Activated T-cell treated with anti-CD3 and anti-CD28 coated beads, Interleukin-2, amount 50 U/mL, for 24 hours (primary cell): ENCODE measurements at regions not wholly inside any gene's neighbourhood (a gene's known extent, or its start where the extent isn't known, plus 50 kb on each side); places are given as distances from the start of the nearest gene placed in this dataset.

Experiments
- DNase-seq: peaks from one replicate; pipeline ENCODE4 v3.0.0-alpha.2; 2020
- H3K27ac Mint-ChIP-seq: 2 replicates; pipeline ENCODE4 v1.8.0; 2020; ENCODE audit warnings: mild to moderate bottlenecking, mixed read lengths
- H3K27me3 Mint-ChIP-seq: 2 replicates; pipeline ENCODE4 v1.8.0; 2020; ENCODE audit warnings: mixed read lengths
- H3K36me3 Mint-ChIP-seq: 2 replicates; pipeline ENCODE4 v1.8.0; 2020; ENCODE audit warnings: low read depth, mixed read lengths
- H3K4me1 Mint-ChIP-seq: 2 replicates; pipeline ENCODE4 v1.8.0; 2020; ENCODE audit warnings: low read depth, mixed read lengths
- H3K4me3 Mint-ChIP-seq: 2 replicates; pipeline ENCODE4 v1.8.0; 2020; ENCODE audit warnings: mild to moderate bottlenecking, moderate library complexity, mixed read lengths
- H3K9me3 Mint-ChIP-seq: 2 replicates; pipeline ENCODE4 v1.8.0; 2020; ENCODE audit warnings: mixed read lengths

DNA sequence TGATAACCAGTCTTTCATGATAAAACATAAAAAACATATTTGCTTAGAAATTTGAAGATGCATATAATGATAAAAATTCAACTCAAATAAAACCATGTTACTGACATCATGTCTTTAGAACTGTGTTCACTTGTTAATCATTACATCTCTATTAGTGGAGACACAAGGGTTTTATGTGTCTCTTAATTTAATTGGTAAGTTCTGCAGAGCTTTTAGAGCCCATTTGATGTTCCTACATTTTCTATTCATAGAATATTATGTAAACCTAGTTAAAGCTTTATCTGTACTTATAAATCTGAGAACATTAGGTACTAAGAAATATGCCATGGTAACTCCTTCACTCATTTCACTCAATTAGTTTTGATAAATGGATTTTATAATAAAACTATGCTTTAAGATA, 285.4 kb downstream of the SLCO4C1 start:
- Mint-ChIP-seq H3K27me3 (no peaks in the 10 kb centered on the region), H3K4me3 (no peak overlapping the region), H3K27ac (no peak overlapping the region), H3K4me1 (no peaks in the 10 kb centered on the region), H3K36me3 (no peaks in the 10 kb centered on the region), H3K9me3 (no peaks in the 10 kb centered on the region)
- no peak for DNase-seq

GRCh38 chr5:101997235-101997634, 298.8 kb downstream of the SLCO4C1 start:
- Mint-ChIP-seq H3K9me3 (no peaks in the 10 kb centered on the region), H3K27me3 (no peaks in the 10 kb centered on the region), H3K27ac (no peak overlapping the region), H3K36me3 (no peaks in the 10 kb centered on the region), H3K4me1 (no peaks in the 10 kb centered on the region), H3K4me3 (no peak overlapping the region)
- no peak for DNase-seq

DNA sequence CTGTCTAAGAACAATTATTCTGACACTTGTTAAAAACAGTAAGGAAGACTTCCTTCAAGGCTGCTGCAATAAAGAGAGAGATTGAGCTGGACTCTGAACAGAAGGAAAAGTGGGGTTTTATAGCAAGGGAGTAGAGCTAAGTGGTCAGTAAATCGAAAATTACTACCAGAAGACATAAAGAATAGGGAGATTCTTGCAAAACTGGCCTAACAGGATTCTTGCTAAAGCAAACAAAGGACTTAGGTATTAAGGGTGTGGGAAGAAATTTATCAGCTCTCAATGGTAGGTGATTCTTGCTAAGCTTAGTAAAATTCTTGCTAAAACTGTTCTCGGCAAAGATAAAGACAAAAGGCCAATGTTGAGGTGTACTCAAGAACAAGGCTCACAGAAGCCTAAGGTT, 300.5 kb downstream of the SLCO4C1 start:
- Mint-ChIP-seq H3K4me3 (no peak overlapping the region), H3K36me3 (no peaks in the 10 kb centered on the region), H3K4me1 (no peaks in the 10 kb centered on the region), H3K27me3 (no peaks in the 10 kb centered on the region), H3K9me3 (no peaks in the 10 kb centered on the region), H3K27ac (no peak overlapping the region)
- DNase-seq = no peak

GRCh38 chr5:101991486-101991885, 304.6 kb downstream of the SLCO4C1 start:
- Mint-ChIP-seq H3K27ac (no peak overlapping the region), H3K4me1 (no peaks in the 10 kb centered on the region), H3K4me3 (no peak overlapping the region), H3K36me3 (no peaks in the 10 kb centered on the region), H3K27me3 (no peaks in the 10 kb centered on the region), H3K9me3 (no peaks in the 10 kb centered on the region)
- no peak for DNase-seq

- Mint-ChIP-seq H3K27me3 (no peaks in the 10 kb centered on the region), H3K4me1 (no peaks in the 10 kb centered on the region), H3K4me3 (no peak overlapping the region), H3K27ac (no peak overlapping the region), H3K9me3 (no peaks in the 10 kb centered on the region), H3K36me3 (no peaks in the 10 kb centered on the region)
- DNase-seq = no peak
Observed at GRCh38 chr5:101989659-101990058, 306.4 kb downstream of the SLCO4C1 start.

DNA sequence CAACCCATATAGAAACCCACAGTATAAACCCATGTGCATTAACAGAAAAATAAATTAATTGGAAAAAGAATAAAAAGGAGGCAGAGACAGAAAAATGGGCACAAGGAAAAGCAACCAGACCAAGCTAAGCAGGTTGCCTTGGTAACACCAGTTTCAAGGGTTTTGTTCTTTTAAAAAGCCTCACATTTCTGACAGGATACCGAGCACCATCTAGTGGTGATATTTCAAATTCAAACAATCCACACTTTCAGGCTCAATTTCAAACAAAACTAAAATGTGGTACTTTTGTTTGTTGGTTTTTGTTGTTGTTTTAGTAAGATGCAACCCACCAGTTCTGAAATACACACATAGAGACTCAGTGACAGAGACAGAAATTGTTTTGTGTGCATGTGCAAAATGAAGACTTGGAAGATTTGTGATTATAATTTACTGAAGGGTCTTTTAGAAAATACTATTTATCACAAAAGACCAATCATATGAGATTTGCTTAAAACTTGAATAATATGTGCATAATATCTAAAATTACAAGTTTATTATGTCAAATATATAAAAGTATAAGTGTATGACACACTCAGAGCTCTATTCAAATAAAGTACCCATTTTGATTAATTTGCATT, 318.2 kb downstream of the SLCO4C1 start:
- Mint-ChIP-seq H3K4me1 (no peaks in the 10 kb centered on the region), H3K27me3 (peaks cover 3% of the 10 kb centered on the region), H3K9me3 (no peaks in the 10 kb centered on the region), H3K27ac (no peak overlapping the region), H3K4me3 (no peak overlapping the region), H3K36me3 (no peaks in the 10 kb centered on the region)
- DNase-seq = no peak

DNA sequence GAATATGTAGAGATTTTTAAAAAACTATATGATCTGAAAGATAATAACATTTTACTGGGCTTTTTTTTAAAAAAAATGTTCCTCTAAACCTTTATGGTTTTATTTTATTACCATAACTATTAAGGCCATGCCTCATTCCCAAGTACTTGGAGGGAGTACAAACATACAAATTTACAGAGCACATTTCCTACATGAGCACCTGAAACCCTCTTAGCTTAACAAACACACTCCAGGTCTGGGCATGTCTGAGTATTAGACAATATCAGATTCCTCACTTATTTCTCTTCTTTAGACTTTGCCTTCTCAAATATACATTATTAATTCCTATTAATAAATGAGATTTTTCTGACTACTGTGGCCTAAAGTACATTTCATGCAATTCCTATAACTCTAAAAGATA, 319.2 kb downstream of the SLCO4C1 start:
- no peaks in the 10 kb centered on the region for H3K36me3 Mint-ChIP-seq
- no peaks in the 10 kb centered on the region for H3K9me3 Mint-ChIP-seq
- peaks cover 3% of the 10 kb centered on the region for H3K27me3 Mint-ChIP-seq
- H3K4me3 Mint-ChIP-seq = no peak overlapping the region
- H3K27ac Mint-ChIP-seq = no peak overlapping the region
- H3K4me1 Mint-ChIP-seq = no peaks in the 10 kb centered on the region
- no peak for DNase-seq

DNA sequence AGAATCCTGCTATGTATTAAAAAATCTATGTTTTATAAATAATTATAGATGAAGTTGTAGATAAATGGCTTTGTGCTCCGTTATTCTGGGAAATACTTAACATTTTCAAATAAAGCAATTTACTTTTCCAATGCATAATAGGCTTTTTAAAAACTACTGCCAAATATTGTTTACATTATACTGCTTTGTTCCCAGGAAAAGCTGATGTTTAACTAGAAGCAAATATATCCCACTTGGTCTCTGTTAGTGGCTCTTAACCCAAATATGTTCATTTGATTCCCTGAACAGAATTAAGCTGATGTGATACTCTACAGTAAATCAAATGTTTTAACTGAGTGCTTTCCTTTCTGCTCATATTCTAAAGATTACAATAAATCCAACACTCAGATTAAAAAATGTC, 326.3 kb downstream of the SLCO4C1 start:
- H3K36me3 Mint-ChIP-seq = no peaks in the 10 kb centered on the region

GRCh38 chr5:101966476-101966875, 329.6 kb downstream of the SLCO4C1 start:
- no peak for DNase-seq
- Mint-ChIP-seq H3K9me3 (no peaks in the 10 kb centered on the region), H3K4me1 (no peaks in the 10 kb centered on the region), H3K27ac (no peak overlapping the region), H3K27me3 (no peaks in the 10 kb centered on the region), H3K36me3 (no peaks in the 10 kb centered on the region), H3K4me3 (no peak overlapping the region)

More for the DNA sequence above, 326.3 kb downstream of the SLCO4C1 start:
- DNase-seq = no peak
- Mint-ChIP-seq H3K9me3 (no peaks in the 10 kb centered on the region), H3K27me3 (no peaks in the 10 kb centered on the region), H3K27ac (no peak overlapping the region), H3K4me1 (no peaks in the 10 kb centered on the region), H3K4me3 (no peak overlapping the region)

- Mint-ChIP-seq H3K36me3 (no peaks in the 10 kb centered on the region), H3K27me3 (no peaks in the 10 kb centered on the region), H3K4me3 (no peak overlapping the region), H3K27ac (no peak overlapping the region), H3K4me1 (no peaks in the 10 kb centered on the region), H3K9me3 (no peaks in the 10 kb centered on the region)
- no peak for DNase-seq
Observed at GRCh38 chr5:101955891-101956290, 340.2 kb downstream of the SLCO4C1 start.

GRCh38 chr5:101950019-101950418, 346.1 kb downstream of the SLCO4C1 start:
- no peaks in the 10 kb centered on the region for H3K36me3 Mint-ChIP-seq
- no peak overlapping the region for H3K4me3 Mint-ChIP-seq
- H3K9me3 Mint-ChIP-seq = no peaks in the 10 kb centered on the region
- H3K27me3 Mint-ChIP-seq = no peaks in the 10 kb centered on the region
- DNase-seq = no peak
- H3K4me1 Mint-ChIP-seq = no peaks in the 10 kb centered on the region
- H3K27ac Mint-ChIP-seq = no peak overlapping the region

GRCh38 chr5:101948615-101949014, 347.5 kb downstream of the SLCO4C1 start:
- no peak overlapping the region for H3K27ac Mint-ChIP-seq
- no peaks in the 10 kb centered on the region for H3K4me1 Mint-ChIP-seq
- no peaks in the 10 kb centered on the region for H3K27me3 Mint-ChIP-seq
- H3K36me3 Mint-ChIP-seq = no peaks in the 10 kb centered on the region
- no peak overlapping the region for H3K4me3 Mint-ChIP-seq
- H3K9me3 Mint-ChIP-seq = no peaks in the 10 kb centered on the region
- no peak for DNase-seq

DNA sequence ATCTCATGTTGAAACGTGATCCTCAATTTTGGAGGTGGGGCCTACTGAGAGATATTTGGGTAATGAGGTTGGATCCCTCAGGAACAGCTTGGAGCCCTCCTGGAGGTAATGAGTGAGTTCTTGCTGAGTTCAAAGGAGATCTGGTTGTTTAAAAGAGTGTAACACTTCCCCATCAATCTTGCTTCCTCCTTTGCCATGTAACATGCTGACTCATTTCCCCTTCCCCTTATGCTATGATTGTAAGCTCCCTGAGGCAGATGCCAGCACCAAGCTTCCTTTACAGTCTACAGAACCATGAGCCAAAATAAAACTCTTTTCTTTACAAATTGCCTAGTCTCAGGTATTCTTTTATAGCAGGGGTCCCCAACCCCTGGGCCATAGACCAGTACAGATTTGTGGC, 352.3 kb downstream of the SLCO4C1 start:
- Mint-ChIP-seq H3K9me3 (no peaks in the 10 kb centered on the region), H3K36me3 (no peaks in the 10 kb centered on the region), H3K27me3 (no peaks in the 10 kb centered on the region), H3K27ac (no peak overlapping the region), H3K4me1 (no peaks in the 10 kb centered on the region), H3K4me3 (no peak overlapping the region)
- no peak for DNase-seq

GRCh38 chr5:101942321-101942882, 353.7 kb downstream of the SLCO4C1 start:
- Mint-ChIP-seq H3K27me3 (no peaks in the 10 kb centered on the region), H3K27ac (no peak overlapping the region), H3K4me3 (no peak overlapping the region), H3K36me3 (no peaks in the 10 kb centered on the region), H3K4me1 (no peaks in the 10 kb centered on the region), H3K9me3 (no peaks in the 10 kb centered on the region)
- DNase-seq = no peak

GRCh38 chr5:101937041-101937440, 359.0 kb downstream of the SLCO4C1 start:
- DNase-seq = no peak
- H3K27me3 Mint-ChIP-seq = no peaks in the 10 kb centered on the region
- H3K4me1 Mint-ChIP-seq = no peaks in the 10 kb centered on the region
- no peaks in the 10 kb centered on the region for H3K9me3 Mint-ChIP-seq
- no peak overlapping the region for H3K27ac Mint-ChIP-seq
- no peak overlapping the region for H3K4me3 Mint-ChIP-seq
- no peaks in the 10 kb centered on the region for H3K36me3 Mint-ChIP-seq

DNA sequence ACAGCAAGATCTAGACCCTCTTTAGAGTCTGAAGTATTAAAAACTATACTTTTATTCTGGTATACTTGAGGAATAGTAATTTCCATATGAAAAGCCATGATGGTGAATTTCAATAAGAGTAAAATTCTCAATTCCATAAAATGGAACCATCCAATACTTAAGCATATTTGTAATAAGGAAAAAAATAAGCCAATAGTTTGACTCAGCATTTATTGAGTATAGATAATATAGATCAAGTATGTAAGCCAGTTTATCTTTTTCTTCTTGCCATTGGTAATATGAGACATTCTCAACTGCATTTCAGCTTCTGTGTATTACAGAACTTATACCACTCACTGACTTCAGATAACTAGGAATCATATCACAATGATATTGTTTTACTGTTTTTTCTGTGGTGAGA, 361.0 kb downstream of the SLCO4C1 start:
- no peaks in the 10 kb centered on the region for H3K4me1 Mint-ChIP-seq
- no peak for DNase-seq
- H3K27ac Mint-ChIP-seq = no peak overlapping the region
- H3K4me3 Mint-ChIP-seq = no peak overlapping the region
- no peaks in the 10 kb centered on the region for H3K9me3 Mint-ChIP-seq
- no peaks in the 10 kb centered on the region for H3K36me3 Mint-ChIP-seq
- H3K27me3 Mint-ChIP-seq = no peaks in the 10 kb centered on the region
